Stomach (tissue), 8 donors: ENCODE measurements at regions not wholly inside any gene's neighbourhood (a gene's known extent, or its start where the extent isn't known, plus 50 kb on each side); places are given as distances from the start of the nearest gene placed in this dataset.
"Not testable (repeated sequence)": the region's sequence is repeated elsewhere in the genome, so short reads cannot be mapped to it uniquely, and the experiment has no call there.

Source experiments
- DNase-seq, 2 donors: peaks; one replicate each; pipeline versions ENCODE4 v3.0.0 to v3.0.0-alpha.2; 2013 to 2019
- H3K27ac ChIP-seq, 5 donors: fragments of 200-600 bp in 4 of 5; sonication (generic) in 4 of 5; one replicate each; pipeline ENCODE4 v1.5.1; 2013 to 2019; ENCODE audit warnings: mild to moderate bottlenecking in 1 of 5, moderate library complexity in 1 of 5
- H3K27me3 ChIP-seq, 3 donors: fragments of 200-600 bp; sonication (generic); one replicate each; pipeline ENCODE4 v1.5.1; 2017 to 2019; ENCODE audit warnings: mixed run types in 1 of 3
- H3K36me3 ChIP-seq, 4 donors: fragments of 200-600 bp; sonication (generic); 1 replicate in 3 of 4; 2 replicates in 1 of 4; pipeline ENCODE4 v1.5.1; 2016 to 2019
- H3K4me1 ChIP-seq, 4 donors: fragments of 200-600 bp; sonication (generic); one replicate each; pipeline ENCODE4 v1.5.1; 2016 to 2019
- H3K4me3 ChIP-seq, 4 donors: fragments of 200-600 bp; sonication (generic) in 3 of 4; one replicate each; pipeline ENCODE4 v1.5.1; 2016 to 2019; ENCODE audit warnings: mild to moderate bottlenecking in 1 of 4
- H3K9me3 ChIP-seq, 4 donors: fragments of 200-600 bp; sonication (generic); one replicate each; pipeline ENCODE4 v1.5.1; 2016 to 2019
- CTCF ChIP-seq, 7 experiments: fragments of 450-650 bp in 4 of 7; fragments of 200-600 bp in 3 of 7; sonication (generic) in 3 of 7; IDR thresholded peaks; one replicate each; pipeline ENCODE4 v1.5.1; 2016 to 2019; ENCODE audit warnings: antibody characterized with exemption in 7 of 7, control low read depth in 2 of 7, mild to moderate bottlenecking in 1 of 7
- EP300 ChIP-seq: sonication (generic); formaldehyde crosslinking; IDR thresholded peaks from one replicate; pipeline ENCODE4 v1.6.1; 2017; ENCODE audit warnings: antibody characterized with exemption
- POLR2A ChIP-seq, 4 donors: fragments of 450-650 bp; IDR thresholded peaks; one replicate each; pipeline ENCODE4 v1.6.1; 2016; ENCODE audit warnings: antibody characterized with exemption in 4 of 4, control low read depth in 2 of 4, mild to moderate bottlenecking in 1 of 4, moderate library complexity in 1 of 4
- POLR2AphosphoS5 ChIP-seq, 3 donors: sonication (generic); formaldehyde crosslinking; IDR thresholded peaks; one replicate each; pipeline ENCODE4 v1.6.1; 2016; ENCODE audit warnings: antibody characterized with exemption in 3 of 3
- WGBS, 5 donors: extraction: QIAGEN DNeasy Blood & Tissue Kit in 3 of 5; methylation state at CpG; one replicate each; pipeline versions ENCODE4 v1.1.5 to v1.1.7; 2013 to 2018; 5-methylcytosine and 5-hydroxymethylcytosine counted together
- intact Hi-C: fragments of 100-400 bp; cut with DNase I; formaldehyde crosslinking; loops from one replicate; pipeline ENCODE4 v1.15.1; 2023; ENCODE audit warnings: low total_unique reads
- donor health status: healthy with polysubstance abuse.
- donor health status: Bipolar disorder and iron deficiency.
- donor health status: healthy.

DNA sequence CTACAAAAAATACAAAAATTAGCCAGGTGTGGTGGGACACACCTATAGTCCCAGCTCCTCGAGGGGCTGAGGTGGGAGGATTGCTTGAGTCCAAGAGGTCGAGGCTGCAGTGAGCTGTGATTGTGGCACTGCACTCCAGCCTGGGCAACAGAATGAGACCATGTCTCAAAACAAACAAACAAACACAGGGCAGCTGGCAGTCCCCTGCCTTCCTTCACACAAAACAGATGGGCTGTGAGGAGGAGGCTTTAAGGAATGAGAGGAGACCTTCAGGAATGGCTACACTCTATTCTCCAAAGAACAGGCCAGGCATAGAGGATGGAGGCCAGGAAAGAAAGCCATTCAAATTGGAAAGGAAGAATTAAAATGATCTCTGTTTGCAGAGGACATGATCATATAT lies 65.6 kb upstream of the MAML3 start:
- TF ChIP-seq CTCF (IDR thresholded peaks at IDR 0.05): no peak
- no peak for TF ChIP-seq POLR2A (IDR thresholded peaks at IDR 0.05)
- TF ChIP-seq EP300: no peak
- no peak for TF ChIP-seq POLR2AphosphoS5 (IDR thresholded peaks at IDR 0.05)
- Histone ChIP-seq H3K4me1 (no peaks in the 10 kb centered on the region), H3K4me3 (no peak overlapping the region), H3K27ac (no peak overlapping the region), H3K9me3 (no peaks in the 10 kb centered on the region), H3K36me3 (no peaks in the 10 kb centered on the region), H3K27me3 (no peaks in the 10 kb centered on the region)
- no peak for DNase-seq
- WGBS, 5 donors: 38 to 61% (median 50%) methylated on average over 2 of the region's 2 CpGs
- intact Hi-C loops: no loop called here

DNA sequence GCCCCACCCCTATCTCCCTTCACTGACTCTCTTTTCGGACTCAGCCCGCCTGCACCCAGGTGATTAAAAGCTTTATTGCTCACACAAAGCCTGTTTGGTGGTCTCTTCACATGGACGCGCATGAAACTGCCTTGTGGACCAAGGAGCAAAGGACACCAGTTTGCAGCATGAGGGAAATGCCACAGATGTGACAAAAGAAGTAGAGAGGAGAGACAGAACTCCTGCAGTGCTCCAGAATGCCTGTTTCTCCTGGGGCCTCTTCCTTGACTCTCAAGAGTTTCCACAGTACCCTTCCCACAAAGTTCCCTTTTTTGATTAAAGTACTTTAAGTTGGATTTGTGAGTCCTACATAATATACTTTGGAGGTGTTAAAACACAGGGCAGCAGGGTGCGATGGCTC lies 65.1 kb upstream of the MAML3 start:
- intact Hi-C loops, H3K36me3 ChIP-seq, H3K4me1 ChIP-seq, DNase-seq, H3K4me3 ChIP-seq, H3K27me3 ChIP-seq, H3K9me3 ChIP-seq, H3K27ac ChIP-seq: not testable (repeated sequence)
- WGBS, 5 donors: 87 to 93% (median 91%) methylated on average over 5 of the region's 5 CpGs

DNA sequence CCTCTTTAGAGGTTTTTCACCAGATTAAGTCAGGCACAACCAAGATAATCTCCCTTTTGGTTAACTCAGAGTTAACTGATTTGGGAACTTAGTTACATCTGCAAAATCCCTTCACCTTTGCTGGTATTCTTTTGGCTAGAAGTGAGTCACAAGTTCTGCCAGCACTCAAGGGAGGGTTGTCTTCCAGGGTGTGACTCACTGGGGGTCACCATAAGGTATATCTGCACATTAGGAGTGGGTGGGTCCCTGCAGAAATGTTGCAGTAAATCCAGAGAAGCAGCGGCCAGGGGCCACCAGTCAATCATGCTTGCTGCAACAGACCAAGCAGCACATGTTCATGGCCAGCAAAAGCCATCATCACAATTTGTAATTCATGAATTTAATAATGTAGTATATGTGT lies 59.8 kb upstream of the MAML3 start:
- peak overlapping the region in 1 of 5 donors; percentile 14 for H3K27ac ChIP-seq
- intact Hi-C loops: no loop called here
- 54 to 92% (median 87%) methylated on average over 1 of the region's 1 CpG for WGBS, 5 donors

GRCh38 chr4:140213116-140213515 lies 59.1 kb upstream of the MAML3 start:
- Histone ChIP-seq H3K27ac (peak overlapping the region in 2 of 5 donors; percentile 14 to 42), H3K4me1 (no peaks in the 10 kb centered on the region), H3K27me3 (no peaks in the 10 kb centered on the region), H3K36me3 (no peaks in the 10 kb centered on the region), H3K9me3 (no peaks in the 10 kb centered on the region), H3K4me3 (no peak overlapping the region)
- TF ChIP-seq POLR2AphosphoS5 (IDR thresholded peaks at IDR 0.05): no peak
- no peak for TF ChIP-seq POLR2A (IDR thresholded peaks at IDR 0.05)
- TF ChIP-seq EP300: no peak
- no peak for TF ChIP-seq CTCF (IDR thresholded peaks at IDR 0.05)
- peak in 1 of 2 donors; percentile 52 for DNase-seq
- intact Hi-C loops: no loop called here
- WGBS, 5 donors: 42 to 71% (median 46%) methylated on average over 3 of the region's 3 CpGs

More for the DNA sequence above, 59.8 kb upstream of the MAML3 start:
- TF ChIP-seq POLR2A (IDR thresholded peaks at IDR 0.05) (no peak), POLR2AphosphoS5 (IDR thresholded peaks at IDR 0.05) (no peak), CTCF (IDR thresholded peaks at IDR 0.05) (no peak), EP300 (no peak)
- no peak overlapping the region for H3K4me3 ChIP-seq
- H3K9me3 ChIP-seq: no peaks in the 10 kb centered on the region
- DNase-seq: no peak
- H3K36me3 ChIP-seq: no peaks in the 10 kb centered on the region
- no peaks in the 10 kb centered on the region for H3K4me1 ChIP-seq
- H3K27me3 ChIP-seq: no peaks in the 10 kb centered on the region

GRCh38 chr4:140212646-140213045 lies 58.7 kb upstream of the MAML3 start:
- Histone ChIP-seq H3K27ac (peak overlapping the region in 1 of 5 donors; percentile 42), H3K27me3 (no peaks in the 10 kb centered on the region), H3K9me3 (no peaks in the 10 kb centered on the region), H3K36me3 (no peaks in the 10 kb centered on the region), H3K4me1 (no peaks in the 10 kb centered on the region), H3K4me3 (no peak overlapping the region)
- TF ChIP-seq EP300: no peak
- no peak for TF ChIP-seq POLR2AphosphoS5 (IDR thresholded peaks at IDR 0.05)
- TF ChIP-seq POLR2A (IDR thresholded peaks at IDR 0.05): no peak
- TF ChIP-seq CTCF (IDR thresholded peaks at IDR 0.05): no peak
- WGBS, 5 donors: 54 to 75% (median 66%) methylated on average over 4 of the region's 4 CpGs
- DNase-seq: no peak
- intact Hi-C loops: no loop called here
